GM12878 (cell line): ENCODE measurements at regions not wholly inside any gene's neighbourhood (a gene's known extent, or its start where the extent isn't known, plus 50 kb on each side); places are given as distances from the start of the nearest gene placed in this dataset.

Experiments
- ATAC-seq: fragments of 200-7000 bp; cut with Tn5 transposase; 3 replicates; pipeline ENCODE4 v1.9.1; 2020; ENCODE audit warnings: mild to moderate bottlenecking, moderate library complexity
- BruUV-seq: library from RNA; stranded (reverse); fragments of 400-500 nt; replicated peaks from 2 replicates; lab custom pipeline; 2021; lab: Mats Ljungman, UMichigan
- CTCF ChIA-PET: fragments of 300-600 bp; sonication (Branson Sonifier 250); formaldehyde crosslinking; extraction: SDS; loops from one replicate; lab custom pipeline; 2021; ENCODE audit warnings: inconsistent platforms; lab: Yijun Ruan, JAX
- POLR2A ChIA-PET: fragments of 350-600 bp; formaldehyde crosslinking; extraction: SDS; loops from one replicate; lab custom pipeline; 2021; ENCODE audit warnings: inconsistent platforms; lab: Charles Lee
- RAD21 ChIA-PET: fragments of 300-600 bp; sonication (Branson Sonifier 250); formaldehyde crosslinking; loops from one replicate; lab custom pipeline; 2023; ENCODE audit warnings: antibody characterized with exemption; ENCODE audit not compliant: unreplicated experiment; lab: Charles Lee
- SMC1A ChIA-PET: fragments of 300-600 bp; sonication (Branson Sonifier 250); formaldehyde crosslinking; loops from one replicate; lab custom pipeline; 2023; ENCODE audit not compliant: unreplicated experiment, uncharacterized antibody; lab: Charles Lee
- DNase-seq: peaks from one replicate; pipeline ENCODE4 v3.0.0-alpha.2; 2011; ENCODE audit warnings: low read depth, low spot score
- FAIRE-seq: peaks from 3 replicates; lab custom pipeline; 2011; peaks lifted over from hg19 to GRCh38; lab: Jason Lieb, UNC
- H2AFZ ChIP-seq: 2 replicates; pipeline ENCODE4 v1.6.0; 2011; ENCODE audit warnings: low read depth, low read length, control low read depth; ENCODE audit not compliant: control insufficient read depth
- H3K27ac ChIP-seq: 2 replicates; pipeline ENCODE4 v1.5.1; 2011; ENCODE audit warnings: control low read depth; ENCODE audit not compliant: control insufficient read depth, insufficient read depth
- H3K27me3 ChIP-seq, 2 experiments: replicated peaks in 1 of 2; 2 replicates each; pipeline versions ENCODE4 v1.6.0 to v1.6.1; 2011; ENCODE audit warnings: low read length in 1 of 2; ENCODE audit not compliant: control insufficient read depth in 2 of 2, insufficient read depth in 2 of 2
- H3K36me3 ChIP-seq, 2 experiments: 2 replicates each; pipeline ENCODE4 v1.5.1; 2011; ENCODE audit warnings: low read length in 1 of 2; ENCODE audit not compliant: control insufficient read depth in 2 of 2, insufficient read depth in 2 of 2
- H3K4me1 ChIP-seq: 2 replicates; pipeline ENCODE4 v1.6.1; 2011; ENCODE audit warnings: mild to moderate bottlenecking, low read length, moderate library complexity, mixed read lengths; ENCODE audit not compliant: control insufficient read depth, insufficient read depth
- H3K4me2 ChIP-seq: 2 replicates; pipeline ENCODE4 v1.6.0; 2011; ENCODE audit warnings: control low read depth; ENCODE audit not compliant: control insufficient read depth, insufficient read depth
- H3K4me3 ChIP-seq: fragments of 200-600 bp; sonication (generic); 2 replicates; pipeline ENCODE4 v1.5.1; 2016
- H3K79me2 ChIP-seq: 2 replicates; pipeline ENCODE4 v1.6.0; 2011; ENCODE audit warnings: low read length; ENCODE audit not compliant: control insufficient read depth, insufficient read depth
- H3K9ac ChIP-seq: 2 replicates; pipeline ENCODE4 v1.8.0; 2011; ENCODE audit warnings: low read length, control low read depth, mixed read lengths; ENCODE audit not compliant: control insufficient read depth, insufficient read depth
- H3K9me3 ChIP-seq: replicated peaks from 3 replicates; pipeline ENCODE4 v1.5.1; 2011; ENCODE audit warnings: mild to moderate bottlenecking, low read length; ENCODE audit not compliant: control insufficient read depth, insufficient read depth
- H4K20me1 ChIP-seq: 2 replicates; pipeline ENCODE4 v1.6.0; 2011; ENCODE audit not compliant: control insufficient read depth, insufficient read depth
- BRCA1 ChIP-seq: IDR thresholded peaks from 2 replicates; pipeline ENCODE4 v1.6.1; 2011; ENCODE audit warnings: low read depth, low read length, improper control_type of control experiment
- CREB1 ChIP-seq: IDR thresholded peaks from 2 replicates; pipeline ENCODE4 v1.6.1; 2012; ENCODE audit warnings: low read depth, mild to moderate bottlenecking, inconsistent platforms
- FOXM1 ChIP-seq: IDR thresholded peaks from 2 replicates; pipeline ENCODE4 v1.6.1; 2012; ENCODE audit warnings: low read depth, mild to moderate bottlenecking, inconsistent platforms, low read length, moderate library complexity
- KLF5 ChIP-seq: fragments of 450-650 bp; IDR thresholded peaks from 2 replicates; pipeline ENCODE4 v1.6.1; 2014; ENCODE audit warnings: mild to moderate bottlenecking; ENCODE audit not compliant: partially characterized antibody
- NR2C2 ChIP-seq: IDR thresholded peaks from 2 replicates; pipeline ENCODE4 v1.6.1; 2011; ENCODE audit warnings: borderline replicate concordance, low read depth; ENCODE audit not compliant: control insufficient read depth, insufficient read length
- SMARCA5 ChIP-seq: fragments of 450-650 bp; IDR thresholded peaks from 2 replicates; pipeline ENCODE4 v1.6.1; 2017; ENCODE audit warnings: mild to moderate bottlenecking
- ZNF207 ChIP-seq: fragments of 450-650 bp; IDR thresholded peaks from 2 replicates; pipeline ENCODE4 v1.6.1; 2014; ENCODE audit warnings: antibody characterized with exemption, mild to moderate bottlenecking, borderline replicate concordance
- ZNF274 ChIP-seq: IDR thresholded peaks from one replicate; pipeline ENCODE4 v1.8.0; 2011; ENCODE audit not compliant: insufficient read length, insufficient read depth
- WGBS: methylation state at CpG from one replicate; pipeline ENCODE4 v1.1.6; 2016; ENCODE audit warnings: low lambda C conversion rate; ENCODE audit not compliant: insufficient replicate concordance, insufficient coverage; ENCODE audit errors: missing lambda C conversion rate; 5-methylcytosine and 5-hydroxymethylcytosine counted together
- in situ Hi-C: fragments of 300-500 bp; cut with MboI; formaldehyde crosslinking; loops from 9 replicates; pipeline ENCODE4 v1.14.3; 2018; ENCODE audit warnings: mixed read lengths
- intact Hi-C: fragments of 100-400 bp; cut with micrococcal nuclease; formaldehyde crosslinking; loops from one replicate; pipeline ENCODE4 v1.14.2; 2022; ENCODE audit not compliant: unreplicated experiment
- TF ChIP-seq, protein P1 (sequence below), 3 experiments: IDR thresholded peaks in 2 of 3; conservative IDR thresholded peaks in 1 of 3; 2 replicates each; pipeline ENCODE4 v1.5.1; 2011; ENCODE audit warnings: low read depth in 3 of 3, low read length in 3 of 3, mild to moderate bottlenecking in 3 of 3, control low read depth in 2 of 3, moderate library complexity in 2 of 3, inconsistent platforms in 1 of 3, mixed read lengths in 1 of 3; ENCODE audit not compliant: control insufficient read depth in 2 of 3, insufficient read depth in 1 of 3; ENCODE audit errors: extremely low read depth in 1 of 3
- TF ChIP-seq, protein P2 (sequence below): IDR thresholded peaks from 2 replicates; pipeline ENCODE4 v1.6.1; 2011; ENCODE audit warnings: borderline replicate concordance, low read depth, mild to moderate bottlenecking, moderate library complexity, low read length; ENCODE audit not compliant: insufficient read depth, poor library complexity, severe bottlenecking

DNA sequence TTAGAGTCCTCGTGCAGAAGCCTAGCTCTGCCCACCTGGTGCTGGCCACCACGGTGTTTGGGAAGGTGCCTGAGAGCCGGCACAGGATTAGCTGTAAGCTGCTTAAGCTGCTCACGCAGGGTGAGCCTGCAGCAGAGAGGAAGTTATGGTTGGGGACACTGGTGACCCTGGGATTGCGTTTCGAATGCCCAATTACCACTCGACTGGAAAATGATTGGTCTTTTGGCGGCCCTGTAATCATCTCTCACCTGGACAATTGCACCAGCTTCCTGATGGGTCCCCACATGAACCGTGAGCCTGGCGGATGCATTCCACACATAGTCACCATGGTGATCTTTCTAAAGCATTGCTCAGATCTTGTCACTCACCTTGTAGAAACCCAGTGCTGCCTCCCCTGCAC is 442.3 kb upstream of the ZMIZ1 start:
- H3K9ac ChIP-seq = no peak overlapping the region
- FAIRE-seq (no peak), ATAC-seq (no peak), DNase-seq (no peak)
- no peak overlapping the region for H3K4me2 ChIP-seq
- intact Hi-C loops (no loop called here), in situ Hi-C loops (no loop called here)
- peaks cover 2 to 4% of the 10 kb centered on the region in 2 experiments for H3K27me3 ChIP-seq
- H3K9me3 ChIP-seq = no peaks in the 10 kb centered on the region
- SMC1A ChIA-PET = no interaction called here
- no TSS peak for BruUV-seq
- H3K4me3 ChIP-seq = no peak overlapping the region
- peaks cover 7% of the 10 kb centered on the region for H3K4me1 ChIP-seq
- no peak overlapping the region for H2AFZ ChIP-seq
- TF ChIP-seq FOXM1 (no peak), ZNF274 (no peak), ZNF207 (no peak), NR2C2 (no peak), CREB1 (no peak), KLF5 (no peak), BRCA1 (no peak), SMARCA5 (no peak)
- TF ChIP-seq, protein P1, sequence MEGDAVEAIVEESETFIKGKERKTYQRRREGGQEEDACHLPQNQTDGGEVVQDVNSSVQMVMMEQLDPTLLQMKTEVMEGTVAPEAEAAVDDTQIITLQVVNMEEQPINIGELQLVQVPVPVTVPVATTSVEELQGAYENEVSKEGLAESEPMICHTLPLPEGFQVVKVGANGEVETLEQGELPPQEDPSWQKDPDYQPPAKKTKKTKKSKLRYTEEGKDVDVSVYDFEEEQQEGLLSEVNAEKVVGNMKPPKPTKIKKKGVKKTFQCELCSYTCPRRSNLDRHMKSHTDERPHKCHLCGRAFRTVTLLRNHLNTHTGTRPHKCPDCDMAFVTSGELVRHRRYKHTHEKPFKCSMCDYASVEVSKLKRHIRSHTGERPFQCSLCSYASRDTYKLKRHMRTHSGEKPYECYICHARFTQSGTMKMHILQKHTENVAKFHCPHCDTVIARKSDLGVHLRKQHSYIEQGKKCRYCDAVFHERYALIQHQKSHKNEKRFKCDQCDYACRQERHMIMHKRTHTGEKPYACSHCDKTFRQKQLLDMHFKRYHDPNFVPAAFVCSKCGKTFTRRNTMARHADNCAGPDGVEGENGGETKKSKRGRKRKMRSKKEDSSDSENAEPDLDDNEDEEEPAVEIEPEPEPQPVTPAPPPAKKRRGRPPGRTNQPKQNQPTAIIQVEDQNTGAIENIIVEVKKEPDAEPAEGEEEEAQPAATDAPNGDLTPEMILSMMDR (IDR thresholded peaks at IDR 0.05 in 2 of 3, conservative IDR thresholded peaks at IDR 0.05 in 1 of 3; ENCODE audit: control insufficient read depth in 2 of 3, extremely low read depth in 1 of 3, insufficient read depth in 1 of 3, low read depth in 3 of 3, low read length in 3 of 3) = no peak
- TF ChIP-seq, protein P2, sequence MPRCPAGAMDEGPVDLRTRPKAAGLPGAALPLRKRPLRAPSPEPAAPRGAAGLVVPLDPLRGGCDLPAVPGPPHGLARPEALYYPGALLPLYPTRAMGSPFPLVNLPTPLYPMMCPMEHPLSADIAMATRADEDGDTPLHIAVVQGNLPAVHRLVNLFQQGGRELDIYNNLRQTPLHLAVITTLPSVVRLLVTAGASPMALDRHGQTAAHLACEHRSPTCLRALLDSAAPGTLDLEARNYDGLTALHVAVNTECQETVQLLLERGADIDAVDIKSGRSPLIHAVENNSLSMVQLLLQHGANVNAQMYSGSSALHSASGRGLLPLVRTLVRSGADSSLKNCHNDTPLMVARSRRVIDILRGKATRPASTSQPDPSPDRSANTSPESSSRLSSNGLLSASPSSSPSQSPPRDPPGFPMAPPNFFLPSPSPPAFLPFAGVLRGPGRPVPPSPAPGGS = no peak
- TF ChIP-seq, all 136 proteins: peak for 0
- ChIA-PET POLR2A (interaction anchor here (0.5 kb wide), 1 partner anchor 322 kb away, joined by 3 read pairs; no protein-coding TSS in a partner anchor), RAD21 (no interaction called here), CTCF (no interaction called here)
- Histone ChIP-seq H3K27ac (no peak overlapping the region), H3K36me3 (no peaks in the 10 kb centered on the region), H3K79me2 (no peaks in the 10 kb centered on the region), H4K20me1 (no peaks in the 10 kb centered on the region)
- WGBS = 8% methylated on average over 10 of the region's 10 CpGs
